ENCODE measurements at regions not wholly inside any gene's neighbourhood (a gene's known extent, or its start where the extent isn't known, plus 50 kb on each side); places are given as distances from the start of the nearest gene placed in this dataset.

DNA sequence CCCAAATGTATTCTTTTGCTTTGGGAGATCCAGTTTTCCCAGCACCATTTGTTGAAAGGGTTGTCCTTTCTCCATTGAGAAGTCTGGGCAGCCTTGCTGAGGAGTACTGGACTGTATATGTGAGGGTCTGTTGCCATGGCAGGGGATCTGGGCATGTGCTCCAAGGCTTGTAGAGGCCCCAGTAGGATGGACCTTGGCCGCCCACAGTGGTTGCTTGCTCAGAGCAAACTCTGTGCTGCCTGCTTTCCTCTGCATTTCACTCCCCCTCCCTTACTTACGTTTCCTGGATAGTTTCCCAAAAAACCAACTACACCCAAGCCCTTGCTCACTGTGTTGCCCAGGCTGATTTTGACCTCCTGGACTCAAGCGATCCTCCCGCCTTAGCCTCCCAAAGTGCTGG lies 97.2 kb upstream of the PRR23E start:
- CTCF ChIA-PET = interaction anchor here (0.9 kb wide), 1 partner anchor 343 kb away, joined by 3 read pairs; no protein-coding TSS in a partner anchor
- H3K4me3 ChIP-seq (ENCODE audit: low read depth, low read length) = no peak overlapping the region
- H3K36me3 ChIP-seq (ENCODE audit: control insufficient read depth, insufficient read depth, low read length) = no peaks in the 10 kb centered on the region
- peaks cover 8% of the 10 kb centered on the region for H3K27me3 ChIP-seq (ENCODE audit: control insufficient read depth, insufficient read depth, low read length)
- TF ChIP-seq, protein P1, sequence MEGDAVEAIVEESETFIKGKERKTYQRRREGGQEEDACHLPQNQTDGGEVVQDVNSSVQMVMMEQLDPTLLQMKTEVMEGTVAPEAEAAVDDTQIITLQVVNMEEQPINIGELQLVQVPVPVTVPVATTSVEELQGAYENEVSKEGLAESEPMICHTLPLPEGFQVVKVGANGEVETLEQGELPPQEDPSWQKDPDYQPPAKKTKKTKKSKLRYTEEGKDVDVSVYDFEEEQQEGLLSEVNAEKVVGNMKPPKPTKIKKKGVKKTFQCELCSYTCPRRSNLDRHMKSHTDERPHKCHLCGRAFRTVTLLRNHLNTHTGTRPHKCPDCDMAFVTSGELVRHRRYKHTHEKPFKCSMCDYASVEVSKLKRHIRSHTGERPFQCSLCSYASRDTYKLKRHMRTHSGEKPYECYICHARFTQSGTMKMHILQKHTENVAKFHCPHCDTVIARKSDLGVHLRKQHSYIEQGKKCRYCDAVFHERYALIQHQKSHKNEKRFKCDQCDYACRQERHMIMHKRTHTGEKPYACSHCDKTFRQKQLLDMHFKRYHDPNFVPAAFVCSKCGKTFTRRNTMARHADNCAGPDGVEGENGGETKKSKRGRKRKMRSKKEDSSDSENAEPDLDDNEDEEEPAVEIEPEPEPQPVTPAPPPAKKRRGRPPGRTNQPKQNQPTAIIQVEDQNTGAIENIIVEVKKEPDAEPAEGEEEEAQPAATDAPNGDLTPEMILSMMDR (IDR thresholded peaks at IDR 0.05; ENCODE audit: insufficient read depth, low read depth, low read length) = no peak
- POLR2A ChIA-PET = no interaction called here
- no peak for DNase-seq (ENCODE audit: low read depth)

DNA sequence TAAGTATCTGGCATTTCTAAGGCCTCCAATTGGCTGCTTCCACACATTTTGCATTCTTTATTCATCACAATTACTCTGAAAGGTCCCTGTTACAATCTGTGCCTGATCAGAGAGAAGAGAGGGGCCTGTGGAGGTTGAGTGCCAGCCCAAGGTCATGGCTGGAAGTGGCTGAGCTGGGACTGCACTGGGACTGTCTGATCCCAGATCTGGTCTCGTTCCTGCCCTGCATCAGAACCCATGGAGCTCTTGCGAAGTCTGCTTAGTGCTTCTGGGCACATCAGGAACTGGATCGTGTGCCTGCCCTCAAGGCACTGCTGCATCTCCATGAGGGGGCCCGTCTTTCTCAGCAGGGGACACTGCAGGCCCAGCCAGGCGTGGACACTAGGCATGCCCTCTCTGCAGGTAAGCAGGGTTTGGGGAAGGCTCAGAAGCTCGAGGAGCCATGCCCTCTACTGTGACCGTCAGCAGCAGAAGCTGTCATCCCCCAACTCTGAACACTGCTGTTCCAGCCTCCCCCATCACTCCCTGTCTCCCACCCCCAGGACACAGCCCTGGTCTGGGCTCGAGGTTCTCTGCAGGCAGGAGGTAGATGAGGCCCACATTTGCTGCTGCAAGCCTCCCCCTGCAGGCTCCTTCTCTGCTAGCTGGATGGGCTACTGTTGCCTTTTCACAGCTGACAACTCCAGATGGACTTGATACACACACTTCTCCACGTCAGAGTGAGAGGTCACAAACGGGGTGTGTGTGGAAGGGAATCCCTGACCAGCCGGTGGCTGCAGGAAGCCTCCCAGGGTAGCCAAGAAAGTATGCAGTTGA lies 96.5 kb upstream of the PRR23E start:
- no peak for DNase-seq (ENCODE audit: low read depth)
- CTCF ChIA-PET = no interaction called here
- Histone ChIP-seq H3K4me3 (ENCODE audit: low read depth, low read length) (no peak overlapping the region), H3K27me3 (ENCODE audit: control insufficient read depth, insufficient read depth, low read length) (peaks cover 8% of the 10 kb centered on the region; the same call in 1 of the 2 replicates), H3K36me3 (ENCODE audit: control insufficient read depth, insufficient read depth, low read length) (no peaks in the 10 kb centered on the region)
- POLR2A ChIA-PET = no interaction called here
- TF ChIP-seq, protein P1 (IDR thresholded peaks at IDR 0.05; ENCODE audit: insufficient read depth, low read depth, low read length) = no peak

DNA sequence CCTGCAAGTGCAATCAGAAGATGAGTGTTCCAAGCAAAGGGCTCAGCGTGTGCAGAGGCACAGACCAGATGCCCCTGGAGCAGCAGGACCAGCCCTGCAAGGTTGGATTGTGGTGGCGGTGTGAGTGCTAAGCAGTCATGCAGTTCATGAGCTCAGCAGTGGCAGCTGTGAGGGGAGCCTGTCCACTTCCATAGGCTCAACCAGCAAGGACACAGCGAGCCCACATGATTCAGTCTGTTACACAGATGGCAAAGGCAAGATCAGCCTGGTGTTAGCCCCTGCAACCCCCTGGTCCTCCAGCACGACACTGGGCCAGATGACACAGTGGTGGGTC lies 95.9 kb upstream of the PRR23E start:
- ChIA-PET POLR2A (no interaction called here), CTCF (no interaction called here)
- TF ChIP-seq, protein P1 (IDR thresholded peaks at IDR 0.05; ENCODE audit: insufficient read depth, low read depth, low read length) = no peak
- H3K36me3 ChIP-seq (ENCODE audit: control insufficient read depth, insufficient read depth, low read length) = no peaks in the 10 kb centered on the region
- DNase-seq (ENCODE audit: low read depth) = no peak
- no peak overlapping the region for H3K4me3 ChIP-seq (ENCODE audit: low read depth, low read length)
- H3K27me3 ChIP-seq (ENCODE audit: control insufficient read depth, insufficient read depth, low read length) = peaks cover 8% of the 10 kb centered on the region; the same call in 1 of the 2 replicates

DNA sequence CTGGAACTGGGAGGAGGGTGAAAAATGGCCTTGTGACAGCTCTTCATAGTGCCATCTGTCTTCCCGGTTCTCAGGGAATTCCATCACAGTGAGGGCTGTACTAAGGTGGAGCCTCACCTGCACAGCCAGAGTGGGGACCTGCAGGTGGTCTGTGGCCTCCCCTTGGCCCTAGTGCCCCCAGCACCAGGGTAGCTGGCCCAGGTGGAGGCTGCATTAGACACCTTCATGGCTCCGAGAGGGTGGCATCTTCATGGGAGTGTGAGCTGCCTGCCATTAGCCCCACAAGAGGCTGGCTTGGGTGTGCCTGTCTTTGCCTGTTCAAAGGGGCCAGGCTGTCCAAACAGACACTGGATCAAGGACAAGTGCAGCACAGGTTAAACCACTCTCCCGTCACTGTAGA lies 95.5 kb upstream of the PRR23E start:
- ChIA-PET CTCF (interaction anchor here (0.6 kb wide), 1 partner anchor 25 kb away, joined by 3 read pairs; no protein-coding TSS in a partner anchor), POLR2A (no interaction called here)
- Histone ChIP-seq H3K36me3 (ENCODE audit: control insufficient read depth, insufficient read depth, low read length) (no peaks in the 10 kb centered on the region), H3K27me3 (ENCODE audit: control insufficient read depth, insufficient read depth, low read length) (peaks cover 8% of the 10 kb centered on the region; the same call in 1 of the 2 replicates), H3K4me3 (ENCODE audit: low read depth, low read length) (no peak overlapping the region)
- TF ChIP-seq, protein P1 (IDR thresholded peaks at IDR 0.05; ENCODE audit: insufficient read depth, low read depth, low read length) = no peak
- no peak for DNase-seq (ENCODE audit: low read depth)

DNA sequence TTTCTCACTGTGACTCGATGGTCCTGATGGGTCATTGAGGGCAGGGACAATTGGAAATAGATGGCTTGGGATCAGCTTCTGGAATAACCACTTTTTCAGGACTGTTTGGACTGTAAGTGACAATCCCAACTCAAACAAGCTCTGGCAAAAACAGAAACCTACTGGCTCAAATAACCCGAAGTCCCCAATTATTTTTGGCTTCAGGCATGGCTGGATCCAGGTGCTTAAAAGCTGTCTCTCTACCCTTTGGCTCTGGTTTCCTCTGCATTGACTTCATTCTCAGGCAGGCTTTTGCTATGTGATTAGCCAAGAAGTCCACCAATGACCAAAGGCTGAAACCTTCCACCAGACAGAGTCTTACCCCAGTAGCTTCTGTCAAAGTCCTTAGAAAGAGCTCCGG lies 92.9 kb upstream of the PRR23E start:
- DNase-seq (ENCODE audit: low read depth) = no peak
- H3K36me3 ChIP-seq (ENCODE audit: control insufficient read depth, insufficient read depth, low read length) = no peaks in the 10 kb centered on the region
- no peak overlapping the region for H3K4me3 ChIP-seq (ENCODE audit: low read depth, low read length)
- TF ChIP-seq, protein P1 (IDR thresholded peaks at IDR 0.05; ENCODE audit: insufficient read depth, low read depth, low read length) = no peak
- H3K27me3 ChIP-seq (ENCODE audit: control insufficient read depth, insufficient read depth, low read length) = peaks cover 8% of the 10 kb centered on the region; the same call in 1 of the 2 replicates
- POLR2A ChIA-PET = no interaction called here
- CTCF ChIA-PET = interaction anchor here (1.5 kb wide), 1 partner anchor 43 kb away, joined by 3 read pairs; no protein-coding TSS in a partner anchor

Measured in BJ (cell line).